ENCODE measurements at regions not wholly inside any gene's neighbourhood (a gene's known extent, or its start where the extent isn't known, plus 50 kb on each side); places are given as distances from the start of the nearest gene placed in this dataset.

- TF ChIP-seq CTCF (conservative IDR thresholded peaks at IDR 0.05; ENCODE audit: low read length) (no peak), EZH2phosphoT487 (IDR thresholded peaks at IDR 0.05; ENCODE audit: borderline replicate concordance, low read depth, low read length) (no peak)
These were observed 132.8 kb upstream of the DOK6 start for GRCh38 chr18:69267895-69268294.
